ENCODE measurements at regions not wholly inside any gene's neighbourhood (a gene's known extent, or its start where the extent isn't known, plus 50 kb on each side); places are given as distances from the start of the nearest gene placed in this dataset.
"Not testable (repeated sequence)": the region's sequence is repeated elsewhere in the genome, so short reads cannot be mapped to it uniquely, and the experiment has no call there.

GRCh38 chr1:232422098-232422497 is 207.8 kb downstream of the SIPA1L2 start:
- ChIA-PET CTCF (interaction anchor here (1.7 kb wide), 1 partner anchor 29 kb away, joined by 5 read pairs; no protein-coding TSS in a partner anchor), POLR2A (no interaction called here)
- TF ChIP-seq CTCF (IDR thresholded peaks at IDR 0.05; ENCODE audit: control extremely low read depth, extremely low read depth, low read depth, missing control alignments), result no peak
- DNase-seq (ENCODE audit: extremely low spot score), result no peak

- CTCF ChIA-PET, result no interaction called here
These were observed 208.7 kb downstream of the SIPA1L2 start for GRCh38 chr1:232421143-232421796.

GRCh38 chr1:232417636-232418248 is 212.2 kb downstream of the SIPA1L2 start:
- no peak for TF ChIP-seq CTCF (IDR thresholded peaks at IDR 0.05; ENCODE audit: control extremely low read depth, extremely low read depth, low read depth, missing control alignments)
- DNase-seq (ENCODE audit: extremely low spot score), result no peak
- CTCF ChIA-PET, result no interaction called here
- POLR2A ChIA-PET, result no interaction called here

More at GRCh38 chr1:232421143-232421796, 208.7 kb downstream of the SIPA1L2 start:
- POLR2A ChIA-PET, result no interaction called here
- TF ChIP-seq CTCF (IDR thresholded peaks at IDR 0.05; ENCODE audit: control extremely low read depth, extremely low read depth, low read depth, missing control alignments), result no peak
- no peak for DNase-seq (ENCODE audit: extremely low spot score)

- DNase-seq (ENCODE audit: extremely low spot score), result no peak
- POLR2A ChIA-PET, result no interaction called here
- CTCF ChIA-PET, result interaction anchor here (0.8 kb wide), 1 partner anchor 10 kb away, joined by 3 read pairs; no protein-coding TSS in a partner anchor
- no peak for TF ChIP-seq CTCF (IDR thresholded peaks at IDR 0.05; ENCODE audit: control extremely low read depth, extremely low read depth, low read depth, missing control alignments)
These were observed 213.8 kb downstream of the SIPA1L2 start for GRCh38 chr1:232416026-232416568.

- DNase-seq (ENCODE audit: extremely low spot score); POLR2A ChIA-PET; CTCF ChIA-PET: not testable (repeated sequence)
These were observed 214.5 kb downstream of the SIPA1L2 start for GRCh38 chr1:232415481-232415880.

- POLR2A ChIA-PET, result no interaction called here
- DNase-seq (ENCODE audit: extremely low spot score), result no peak
- CTCF ChIA-PET, result no interaction called here
- no peak for TF ChIP-seq CTCF (IDR thresholded peaks at IDR 0.05; ENCODE audit: control extremely low read depth, extremely low read depth, low read depth, missing control alignments)
These were observed 215.8 kb downstream of the SIPA1L2 start for GRCh38 chr1:232414100-232414499.

GRCh38 chr1:232413674-232414073 is 216.3 kb downstream of the SIPA1L2 start:
- ChIA-PET POLR2A (no interaction called here), CTCF (no interaction called here)
- no peak for TF ChIP-seq CTCF (IDR thresholded peaks at IDR 0.05; ENCODE audit: control extremely low read depth, extremely low read depth, low read depth, missing control alignments)
- DNase-seq (ENCODE audit: extremely low spot score), result no peak

Measured in GM10248 (cell line).